OCI-LY1 (cell line): ENCODE measurements at regions not wholly inside any gene's neighbourhood (a gene's known extent, or its start where the extent isn't known, plus 50 kb on each side); places are given as distances from the start of the nearest gene placed in this dataset.

Source experiments
- H2AFZ ChIP-seq: fragments of 200-600 bp; sonication (generic), shearing (Covaris generic); 2 replicates; pipeline ENCODE4 v1.6.0; 2014; ENCODE audit warnings: antibody characterized with exemption, mild to moderate bottlenecking, low read length
- H3F3A ChIP-seq: fragments of 200-600 bp; sonication (generic), shearing (Covaris generic); 2 replicates; pipeline ENCODE4 v1.6.0; 2014; ENCODE audit warnings: mild to moderate bottlenecking, antibody characterized with exemption, low read length, moderate library complexity; ENCODE audit not compliant: insufficient read depth
- H3K27ac ChIP-seq: fragments of 200-600 bp; sonication (generic); 2 replicates; pipeline ENCODE4 v1.5.1; 2014; ENCODE audit warnings: low read length, mixed run types, mild to moderate bottlenecking, low read depth; ENCODE audit not compliant: poor library complexity, severe bottlenecking
- H3K27me3 ChIP-seq: fragments of 200-600 bp; sonication (generic); 2 replicates; pipeline ENCODE4 v1.6.0; 2014; ENCODE audit warnings: antibody characterized with exemption, mild to moderate bottlenecking, low read length, moderate library complexity; ENCODE audit not compliant: insufficient read depth
- H3K36me3 ChIP-seq: fragments of 200-600 bp; sonication (generic); 2 replicates; pipeline ENCODE4 v1.6.1; 2014; ENCODE audit warnings: mild to moderate bottlenecking, antibody characterized with exemption, low read length, moderate library complexity, mixed read lengths; ENCODE audit not compliant: insufficient read depth
- H3K4me1 ChIP-seq: fragments of 200-600 bp; sonication (generic); 2 replicates; pipeline ENCODE4 v1.5.1; 2014; ENCODE audit warnings: mild to moderate bottlenecking, low read length, moderate library complexity; ENCODE audit not compliant: insufficient read depth, severe bottlenecking
- H3K4me2 ChIP-seq: fragments of 200-600 bp; sonication (generic), shearing (Covaris generic); 2 replicates; pipeline ENCODE4 v1.6.1; 2014; ENCODE audit warnings: low read length
- H3K4me3 ChIP-seq: fragments of 200-600 bp; sonication (generic); 2 replicates; pipeline ENCODE4 v1.5.1; 2014; ENCODE audit warnings: low read length, low read depth, mild to moderate bottlenecking, mixed read lengths; ENCODE audit not compliant: poor library complexity, severe bottlenecking
- H3K79me2 ChIP-seq: fragments of 200-600 bp; shearing (Covaris generic); 2 replicates; pipeline ENCODE4 v1.6.1; 2016; ENCODE audit warnings: mixed run types, low read length, mixed read lengths; ENCODE audit not compliant: insufficient read depth
- H3K9ac ChIP-seq: fragments of 200-600 bp; sonication (generic), shearing (Covaris generic); 2 replicates; pipeline ENCODE4 v1.6.1; 2014; ENCODE audit warnings: mild to moderate bottlenecking, low read length, mixed read lengths
- H3K9me2 ChIP-seq: fragments of 200-600 bp; sonication (generic), shearing (Covaris generic); 2 replicates; pipeline ENCODE4 v1.6.1; 2014; ENCODE audit warnings: low read depth, mild to moderate bottlenecking, low read length, mixed read lengths
- H3K9me3 ChIP-seq: fragments of 200-600 bp; shearing (Covaris generic); 2 replicates; pipeline ENCODE4 v1.6.1; 2014; ENCODE audit warnings: low read length, mixed read lengths
- H4K20me1 ChIP-seq: fragments of 200-600 bp; sonication (generic), shearing (Covaris generic); 2 replicates; pipeline ENCODE4 v1.6.0; 2016; ENCODE audit warnings: mild to moderate bottlenecking, low read length; ENCODE audit not compliant: insufficient read depth
- EZH2 ChIP-seq: fragments of 200-600 bp; sonication (generic), shearing (Covaris generic); IDR thresholded peaks from 2 replicates; pipeline ENCODE4 v1.8.0; 2017; ENCODE audit warnings: borderline replicate concordance, mixed run types, mild to moderate bottlenecking, antibody characterized with exemption, low read length, moderate library complexity, mixed read lengths
- TF ChIP-seq, protein P1 (sequence below): fragments of 200-600 bp; sonication (generic), shearing (Covaris generic); IDR thresholded peaks from 2 replicates; pipeline ENCODE4 v1.5.1; 2017; ENCODE audit warnings: mild to moderate bottlenecking, antibody characterized with exemption, low read length, moderate library complexity, mixed read lengths

GRCh38 chr19:5254543-5254942, 86.1 kb downstream of the PTPRS start:
- Histone ChIP-seq H3K79me2 (no peaks in the 10 kb centered on the region), H3K9ac (no peak overlapping the region), H3K27ac (no peak overlapping the region), H4K20me1 (no peaks in the 10 kb centered on the region), H3K9me2 (no peaks in the 10 kb centered on the region), H3K27me3 (no peaks in the 10 kb centered on the region), H3K9me3 (no peaks in the 10 kb centered on the region), H3K4me2 (no peak overlapping the region), H3K4me3 (no peak overlapping the region), H2AFZ (no peak overlapping the region), H3K4me1 (no peaks in the 10 kb centered on the region), H3K36me3 (no peaks in the 10 kb centered on the region), H3F3A (no peaks in the 10 kb centered on the region)
- no peak for TF ChIP-seq EZH2
- TF ChIP-seq, protein P1, sequence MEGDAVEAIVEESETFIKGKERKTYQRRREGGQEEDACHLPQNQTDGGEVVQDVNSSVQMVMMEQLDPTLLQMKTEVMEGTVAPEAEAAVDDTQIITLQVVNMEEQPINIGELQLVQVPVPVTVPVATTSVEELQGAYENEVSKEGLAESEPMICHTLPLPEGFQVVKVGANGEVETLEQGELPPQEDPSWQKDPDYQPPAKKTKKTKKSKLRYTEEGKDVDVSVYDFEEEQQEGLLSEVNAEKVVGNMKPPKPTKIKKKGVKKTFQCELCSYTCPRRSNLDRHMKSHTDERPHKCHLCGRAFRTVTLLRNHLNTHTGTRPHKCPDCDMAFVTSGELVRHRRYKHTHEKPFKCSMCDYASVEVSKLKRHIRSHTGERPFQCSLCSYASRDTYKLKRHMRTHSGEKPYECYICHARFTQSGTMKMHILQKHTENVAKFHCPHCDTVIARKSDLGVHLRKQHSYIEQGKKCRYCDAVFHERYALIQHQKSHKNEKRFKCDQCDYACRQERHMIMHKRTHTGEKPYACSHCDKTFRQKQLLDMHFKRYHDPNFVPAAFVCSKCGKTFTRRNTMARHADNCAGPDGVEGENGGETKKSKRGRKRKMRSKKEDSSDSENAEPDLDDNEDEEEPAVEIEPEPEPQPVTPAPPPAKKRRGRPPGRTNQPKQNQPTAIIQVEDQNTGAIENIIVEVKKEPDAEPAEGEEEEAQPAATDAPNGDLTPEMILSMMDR: no peak

GRCh38 chr19:5253406-5254110, 87.1 kb downstream of the PTPRS start:
- Histone ChIP-seq H3K9me2 (no peaks in the 10 kb centered on the region), H3K27me3 (no peaks in the 10 kb centered on the region), H3K9me3 (no peaks in the 10 kb centered on the region), H3K36me3 (no peaks in the 10 kb centered on the region), H3K4me3 (no peak overlapping the region), H2AFZ (no peak overlapping the region), H3F3A (no peaks in the 10 kb centered on the region), H3K9ac (no peak overlapping the region), H3K4me2 (no peak overlapping the region), H4K20me1 (no peaks in the 10 kb centered on the region), H3K79me2 (no peaks in the 10 kb centered on the region), H3K4me1 (no peaks in the 10 kb centered on the region), H3K27ac (no peak overlapping the region)
- TF ChIP-seq EZH2: no peak
- TF ChIP-seq, protein P1: no peak

- H3K9ac ChIP-seq: no peak overlapping the region
- no peaks in the 10 kb centered on the region for H3K4me1 ChIP-seq
- TF ChIP-seq, protein P1: no peak
- no peak for TF ChIP-seq EZH2
- H3K4me2 ChIP-seq: no peak overlapping the region
- H3K79me2 ChIP-seq: no peaks in the 10 kb centered on the region
- H3F3A ChIP-seq: no peaks in the 10 kb centered on the region
- no peaks in the 10 kb centered on the region for H4K20me1 ChIP-seq
- no peaks in the 10 kb centered on the region for H3K9me2 ChIP-seq
- no peaks in the 10 kb centered on the region for H3K27me3 ChIP-seq
- H3K9me3 ChIP-seq: no peaks in the 10 kb centered on the region
- no peak overlapping the region for H3K27ac ChIP-seq
- H3K4me3 ChIP-seq: no peak overlapping the region
- no peaks in the 10 kb centered on the region for H3K36me3 ChIP-seq
- no peak overlapping the region for H2AFZ ChIP-seq
Observed at GRCh38 chr19:5251096-5252065, 89.2 kb downstream of the PTPRS start.
